ENCODE measurements at regions not wholly inside any gene's neighbourhood (a gene's known extent, or its start where the extent isn't known, plus 50 kb on each side); places are given as distances from the start of the nearest gene placed in this dataset.

- Mint-ChIP-seq H3K4me1 (no peaks in the 10 kb centered on the region), H3K27ac (no peak overlapping the region), H3K9me3 (ENCODE audit: insufficient read depth) (peaks cover 14% of the 10 kb centered on the region), H3K4me3 (no peak overlapping the region), H3K27me3 (peaks cover 25% of the 10 kb centered on the region)
- TF ChIP-seq EZH2 (IDR thresholded peaks at IDR 0.05; ENCODE audit: borderline replicate concordance, insufficient read depth, low read depth, low read length, poor library complexity, severe bottlenecking) (no peak), CTCF (IDR thresholded peaks at IDR 0.05) (no peak)
- H3K4me1 ChIP-seq (ENCODE audit: control insufficient read depth in 2 of 2, insufficient read depth in 2 of 2, low read length in 2 of 2): peaks cover 0 to 3% of the 10 kb centered on the region in 2 donors
- H4K20me1 ChIP-seq (ENCODE audit: control insufficient read depth, insufficient read depth, low read length, poor library complexity, severe bottlenecking): no peaks in the 10 kb centered on the region
- ATAC-seq (ENCODE audit: low read depth) (no peak), DNase-seq (no peak)
- H2AFZ ChIP-seq (ENCODE audit: insufficient read depth, low read depth, low read length, poor library complexity, severe bottlenecking): no peak overlapping the region
- peaks cover 0 to 19% (median 18%) of the 10 kb centered on the region in 4 experiments for H3K27me3 ChIP-seq (replicated peaks in 1 of 4; ENCODE audit: control extremely low read depth in 1 of 4, control insufficient read depth in 3 of 4, insufficient read depth in 4 of 4, low read length in 3 of 4)
- H3K27ac ChIP-seq (ENCODE audit: low read length in 2 of 2): no peak overlapping the region
- no peaks in the 10 kb centered on the region for H3K79me2 ChIP-seq (ENCODE audit: control insufficient read depth, insufficient read depth, low read length)
- ChIA-PET CTCF (no interaction called here), POLR2A (no interaction called here)
- H3K4me2 ChIP-seq (replicated peaks; ENCODE audit: low read depth, low read length, poor library complexity, severe bottlenecking): no peak overlapping the region
- WGBS (ENCODE audit: insufficient coverage): 95% methylated on average over 2 of the region's 2 CpGs
- peaks cover 0 to 18% (median 0%) of the 10 kb centered on the region in 3 donors for H3K9me3 ChIP-seq (ENCODE audit: control extremely low read depth in 1 of 3, control insufficient read depth in 2 of 3, insufficient read depth in 1 of 3, low read length in 2 of 3)
- intact Hi-C loops (cut with micrococcal nuclease): no loop called here
- H3K4me3 ChIP-seq (ENCODE audit: control extremely low read depth in 1 of 5, extremely low read depth in 1 of 5, insufficient read depth in 1 of 5, low read depth in 2 of 5, low read length in 4 of 5): no peak overlapping the region
- H3K9ac ChIP-seq (ENCODE audit: low read length): no peak overlapping the region
- no peaks in the 10 kb centered on the region for H3K36me3 ChIP-seq (replicated peaks in 1 of 2; ENCODE audit: control extremely low read depth in 1 of 2, control insufficient read depth in 1 of 2, extremely low read depth in 1 of 2, insufficient read depth in 2 of 2, low read length in 1 of 2)
Measured at GRCh38 chr20:24210356-24210755, 221.8 kb upstream of the GGTLC1 start.

- DNase-seq (no peak), ATAC-seq (ENCODE audit: low read depth) (no peak)
- WGBS (ENCODE audit: insufficient coverage): 98% methylated on average over 7 of the region's 9 CpGs
- Mint-ChIP-seq H3K9me3 (ENCODE audit: insufficient read depth) (peaks cover 14% of the 10 kb centered on the region), H3K4me3 (no peak overlapping the region), H3K4me1 (no peaks in the 10 kb centered on the region), H3K27ac (no peak overlapping the region), H3K27me3 (peaks cover 26% of the 10 kb centered on the region)
- Histone ChIP-seq H3K79me2 (ENCODE audit: control insufficient read depth, insufficient read depth, low read length) (no peaks in the 10 kb centered on the region), H3K4me2 (replicated peaks; ENCODE audit: low read depth, low read length, poor library complexity, severe bottlenecking) (no peak overlapping the region), H3K9me3 (ENCODE audit: control extremely low read depth in 1 of 3, control insufficient read depth in 2 of 3, insufficient read depth in 1 of 3, low read length in 2 of 3) (peaks cover 0 to 18% (median 0%) of the 10 kb centered on the region in 3 donors), H4K20me1 (ENCODE audit: control insufficient read depth, insufficient read depth, low read length, poor library complexity, severe bottlenecking) (no peaks in the 10 kb centered on the region), H3K4me1 (ENCODE audit: control insufficient read depth in 2 of 2, insufficient read depth in 2 of 2, low read length in 2 of 2) (peaks cover 0 to 3% of the 10 kb centered on the region in 2 donors), H3K27me3 (replicated peaks in 1 of 4; ENCODE audit: control extremely low read depth in 1 of 4, control insufficient read depth in 3 of 4, insufficient read depth in 4 of 4, low read length in 3 of 4) (peaks cover 0 to 19% (median 18%) of the 10 kb centered on the region in 4 experiments), H3K27ac (ENCODE audit: low read length in 2 of 2) (no peak overlapping the region), H2AFZ (ENCODE audit: insufficient read depth, low read depth, low read length, poor library complexity, severe bottlenecking) (no peak overlapping the region), H3K9ac (ENCODE audit: low read length) (no peak overlapping the region), H3K4me3 (ENCODE audit: control extremely low read depth in 1 of 5, extremely low read depth in 1 of 5, insufficient read depth in 1 of 5, low read depth in 2 of 5, low read length in 4 of 5) (no peak overlapping the region), H3K36me3 (replicated peaks in 1 of 2; ENCODE audit: control extremely low read depth in 1 of 2, control insufficient read depth in 1 of 2, extremely low read depth in 1 of 2, insufficient read depth in 2 of 2, low read length in 1 of 2) (no peaks in the 10 kb centered on the region)
- TF ChIP-seq CTCF (IDR thresholded peaks at IDR 0.05) (no peak), EZH2 (IDR thresholded peaks at IDR 0.05; ENCODE audit: borderline replicate concordance, insufficient read depth, low read depth, low read length, poor library complexity, severe bottlenecking) (no peak)
- intact Hi-C loops (cut with micrococcal nuclease): no loop called here
- CTCF ChIA-PET: no interaction called here
- POLR2A ChIA-PET: no interaction called here
Measured at GRCh38 chr20:24208652-24209051, 220.1 kb upstream of the GGTLC1 start.
